GM18520 (cell line): ENCODE measurements at regions not wholly inside any gene's neighbourhood (a gene's known extent, or its start where the extent isn't known, plus 50 kb on each side); places are given as distances from the start of the nearest gene placed in this dataset.
"Not testable (repeated sequence)": the region's sequence is repeated elsewhere in the genome, so short reads cannot be mapped to it uniquely, and the experiment has no call there.

ENCODE experiments used
- ATAC-seq: cut with Tn5 transposase; IDR thresholded peaks from one replicate; pipeline ENCODE4 v1.9.1; 2021; ENCODE audit not compliant: unreplicated experiment

- ATAC-seq = no peak
Observed at GRCh38 chr6:140185991-140186390, 811.5 kb upstream of the CITED2 start.

- ATAC-seq = no peak
Observed at GRCh38 chr6:140183881-140184280, 809.4 kb upstream of the CITED2 start.

- no peak for ATAC-seq
Observed at GRCh38 chr6:140182821-140183220, 808.4 kb upstream of the CITED2 start.

GRCh38 chr6:140181876-140182275 is 807.4 kb upstream of the CITED2 start:
- ATAC-seq = no peak

- ATAC-seq = no peak
Observed at GRCh38 chr6:140180306-140180705, 805.9 kb upstream of the CITED2 start.

- no peak for ATAC-seq
Observed at GRCh38 chr6:140178935-140179334, 804.5 kb upstream of the CITED2 start.

- ATAC-seq = no peak
Observed at GRCh38 chr6:140178520-140178919, 804.1 kb upstream of the CITED2 start.

- ATAC-seq = no peak
Observed at GRCh38 chr6:140176306-140176705, 801.9 kb upstream of the CITED2 start.

- ATAC-seq = no peak
Observed at GRCh38 chr6:140175486-140175885, 801.0 kb upstream of the CITED2 start.

GRCh38 chr6:140174524-140174923 is 800.1 kb upstream of the CITED2 start:
- no peak for ATAC-seq

GRCh38 chr6:140168365-140168764 is 793.9 kb upstream of the CITED2 start:
- ATAC-seq = no peak

GRCh38 chr6:140160909-140161308 is 786.5 kb upstream of the CITED2 start:
- ATAC-seq = no peak

- no peak for ATAC-seq
Observed at GRCh38 chr6:140160494-140160893, 786.0 kb upstream of the CITED2 start.

GRCh38 chr6:140156131-140156530 is 781.7 kb upstream of the CITED2 start:
- no peak for ATAC-seq

GRCh38 chr6:140155451-140156126 is 781.1 kb upstream of the CITED2 start:
- ATAC-seq = no peak

- no peak for ATAC-seq
Observed at GRCh38 chr6:140153703-140154102, 779.3 kb upstream of the CITED2 start.

- ATAC-seq = not testable (repeated sequence)
Observed at GRCh38 chr6:140147825-140148814, 773.7 kb upstream of the CITED2 start.

- ATAC-seq = no peak
Observed at GRCh38 chr6:140140891-140141290, 766.4 kb upstream of the CITED2 start.

- no peak for ATAC-seq
Observed at GRCh38 chr6:140138311-140139010, 764.0 kb upstream of the CITED2 start.

- no peak for ATAC-seq
Observed at GRCh38 chr6:140134224-140134623, 759.8 kb upstream of the CITED2 start.

GRCh38 chr6:140130074-140130473 is 755.6 kb upstream of the CITED2 start:
- ATAC-seq = no peak
